H1 (cell line): ENCODE measurements at regions not wholly inside any gene's neighbourhood (a gene's known extent, or its start where the extent isn't known, plus 50 kb on each side); places are given as distances from the start of the nearest gene placed in this dataset.

ENCODE experiments used
- KDM5A ChIP-seq: fragments of 200-600 bp; IDR thresholded peaks from 2 replicates; pipeline ENCODE4 v1.7.1; 2012; ENCODE audit warnings: mild to moderate bottlenecking, low read length, inconsistent platforms, mixed read lengths
- SP1 ChIP-seq: IDR thresholded peaks from 2 replicates; pipeline ENCODE4 v1.6.1; 2011; ENCODE audit warnings: low read depth, low read length

DNA sequence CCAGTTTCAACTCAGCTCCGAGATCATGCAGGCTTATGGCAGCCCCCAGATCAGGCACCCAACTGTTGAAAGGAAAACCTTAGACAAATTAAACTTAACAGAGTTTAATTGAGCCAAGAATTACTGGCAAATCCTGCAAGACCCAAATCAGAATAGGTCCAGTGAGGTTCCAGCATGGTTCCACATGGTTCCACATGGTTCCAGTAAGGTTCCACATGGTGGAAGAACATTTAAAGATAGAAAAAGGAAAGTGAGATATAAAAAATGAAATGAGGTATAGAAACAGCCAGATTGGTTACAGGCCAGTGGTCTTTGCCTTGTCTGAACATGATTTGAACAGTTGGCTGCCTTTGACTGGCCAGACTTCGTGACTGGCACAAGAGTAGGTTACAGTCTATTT lies 288.8 kb upstream of the LRRC7 start (continued):
- no peak for TF ChIP-seq KDM5A
- TF ChIP-seq SP1 = no peak
